ENCODE measurements at regions not wholly inside any gene's neighbourhood (a gene's known extent, or its start where the extent isn't known, plus 50 kb on each side); places are given as distances from the start of the nearest gene placed in this dataset.

DNA sequence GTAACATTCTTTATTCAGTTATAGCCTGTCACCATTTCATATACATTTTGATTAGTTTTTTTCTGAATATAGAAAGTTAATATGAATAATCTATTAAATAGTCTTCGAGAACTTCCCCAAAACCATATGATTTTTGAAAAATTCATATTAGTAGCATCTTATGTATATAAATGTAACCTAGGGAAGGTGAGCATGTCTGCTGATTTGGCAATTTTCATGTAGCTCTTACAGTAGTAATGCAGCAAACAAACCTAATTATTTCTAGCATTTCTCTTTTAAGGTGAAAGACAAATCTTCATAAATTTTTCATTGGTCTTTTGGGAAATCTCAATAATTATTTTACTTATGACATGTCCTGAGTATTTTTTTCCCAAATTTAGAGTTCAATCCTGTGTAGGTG lies 939.0 kb downstream of the TBC1D32 start:
- Histone ChIP-seq H3K4me1 (ENCODE audit: insufficient read depth, low read length, poor library complexity, severe bottlenecking) (no peaks in the 10 kb centered on the region), H3K27ac (ENCODE audit: low read depth, low read length, poor library complexity, severe bottlenecking) (no peak overlapping the region), H3K79me2 (ENCODE audit: insufficient read depth, low read depth, low read length) (no peaks in the 10 kb centered on the region), H3K36me3 (ENCODE audit: insufficient read depth, low read length) (no peaks in the 10 kb centered on the region), H4K20me1 (ENCODE audit: insufficient read depth, low read length) (no peaks in the 10 kb centered on the region), H3K4me3 (ENCODE audit: low read depth, low read length, poor library complexity, severe bottlenecking) (no peak overlapping the region), H3K9me3 (ENCODE audit: low read length) (no peaks in the 10 kb centered on the region), H2AFZ (ENCODE audit: low read length) (no peak overlapping the region), H3K4me2 (ENCODE audit: low read length) (no peak overlapping the region), H3K9me2 (ENCODE audit: insufficient read depth, low read length) (no peaks in the 10 kb centered on the region)
- no peak for DNase-seq (ENCODE audit: low spot score)
- POLR2A ChIA-PET: no interaction called here
- intact Hi-C loops (cut with micrococcal nuclease; ENCODE audit: unreplicated experiment): no loop called here
- TF ChIP-seq CTCF (conservative IDR thresholded peaks at IDR 0.05; ENCODE audit: low read length) (no peak), EZH2phosphoT487 (IDR thresholded peaks at IDR 0.05; ENCODE audit: borderline replicate concordance, low read depth, low read length) (no peak)
- CTCF ChIA-PET (ENCODE audit: unreplicated experiment): no interaction called here
- no TSS peak for BruUV-seq (replicated peaks)

DNA sequence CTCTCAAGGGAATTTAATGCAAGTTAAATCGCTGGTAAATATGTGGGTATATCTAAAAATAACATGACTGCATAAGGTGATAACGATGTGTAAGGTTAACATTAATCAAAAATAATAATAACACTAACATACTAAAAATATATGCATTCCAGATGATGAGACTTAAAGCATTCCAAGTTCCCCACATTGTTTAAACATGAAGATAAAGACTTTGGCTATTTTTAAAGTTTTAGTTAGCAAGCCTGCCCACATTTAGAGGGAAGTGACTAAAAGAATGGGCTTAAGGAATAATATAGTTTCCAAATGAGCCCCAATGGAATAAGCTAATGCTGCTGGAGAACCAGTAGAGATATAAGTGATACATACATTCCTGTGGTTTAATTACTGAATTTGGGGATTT lies 941.3 kb downstream of the TBC1D32 start:
- DNase-seq (ENCODE audit: low spot score): no peak
- POLR2A ChIA-PET: interaction anchor here (0.7 to 1.7 kb wide), 2 partner anchors 9 to 217 kb away, joined by 3 to 4 read pairs; no protein-coding TSS in a partner anchor
- Histone ChIP-seq H2AFZ (ENCODE audit: low read length) (no peak overlapping the region), H3K9me2 (ENCODE audit: insufficient read depth, low read length) (no peaks in the 10 kb centered on the region), H3K36me3 (ENCODE audit: insufficient read depth, low read length) (no peaks in the 10 kb centered on the region), H3K4me1 (ENCODE audit: insufficient read depth, low read length, poor library complexity, severe bottlenecking) (no peaks in the 10 kb centered on the region), H4K20me1 (ENCODE audit: insufficient read depth, low read length) (no peaks in the 10 kb centered on the region), H3K79me2 (ENCODE audit: insufficient read depth, low read depth, low read length) (no peaks in the 10 kb centered on the region), H3K4me2 (ENCODE audit: low read length) (no peak overlapping the region), H3K27ac (ENCODE audit: low read depth, low read length, poor library complexity, severe bottlenecking) (no peak overlapping the region), H3K9me3 (ENCODE audit: low read length) (no peaks in the 10 kb centered on the region), H3K4me3 (ENCODE audit: low read depth, low read length, poor library complexity, severe bottlenecking) (no peak overlapping the region)
- intact Hi-C loops (cut with micrococcal nuclease; ENCODE audit: unreplicated experiment): no loop called here
- TF ChIP-seq CTCF (conservative IDR thresholded peaks at IDR 0.05; ENCODE audit: low read length) (no peak), EZH2phosphoT487 (IDR thresholded peaks at IDR 0.05; ENCODE audit: borderline replicate concordance, low read depth, low read length) (no peak)
- CTCF ChIA-PET (ENCODE audit: unreplicated experiment): no interaction called here
- no TSS peak for BruUV-seq (replicated peaks)

DNA sequence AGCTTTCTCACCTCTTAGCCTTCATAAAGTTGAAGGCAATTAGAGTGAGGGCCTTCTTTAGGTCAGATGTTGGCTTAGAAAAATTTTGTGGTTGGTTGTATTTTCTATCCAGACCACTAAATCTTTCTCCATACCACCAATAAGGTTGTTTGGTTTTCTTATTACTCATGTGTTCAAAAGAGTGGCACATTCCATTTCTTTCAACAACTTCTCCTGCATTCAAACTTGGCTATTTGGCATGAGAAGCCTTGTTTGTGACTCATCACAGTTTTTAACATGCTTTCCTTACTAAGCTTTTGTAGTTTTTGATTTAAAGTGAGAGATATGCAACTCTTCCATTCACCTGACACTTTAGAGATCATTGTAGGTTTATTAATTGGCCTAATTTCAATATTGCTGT lies 949.6 kb downstream of the TBC1D32 start:
- H3K4me2 ChIP-seq (ENCODE audit: low read length): no peak overlapping the region
- POLR2A ChIA-PET: no interaction called here
- DNase-seq (ENCODE audit: low spot score): no peak
- H3K9me3 ChIP-seq (ENCODE audit: low read length): no peaks in the 10 kb centered on the region
- H3K4me3 ChIP-seq (ENCODE audit: low read depth, low read length, poor library complexity, severe bottlenecking): no peak overlapping the region
- no peaks in the 10 kb centered on the region for H3K9me2 ChIP-seq (ENCODE audit: insufficient read depth, low read length)
- CTCF ChIA-PET (ENCODE audit: unreplicated experiment): no interaction called here
- TF ChIP-seq EZH2phosphoT487 (IDR thresholded peaks at IDR 0.05; ENCODE audit: borderline replicate concordance, low read depth, low read length) (no peak), CTCF (conservative IDR thresholded peaks at IDR 0.05; ENCODE audit: low read length) (no peak)
- no peaks in the 10 kb centered on the region for H3K4me1 ChIP-seq (ENCODE audit: insufficient read depth, low read length, poor library complexity, severe bottlenecking)
- intact Hi-C loops (cut with micrococcal nuclease; ENCODE audit: unreplicated experiment): no loop called here
- H4K20me1 ChIP-seq (ENCODE audit: insufficient read depth, low read length): no peaks in the 10 kb centered on the region
- no TSS peak for BruUV-seq (replicated peaks)
- H2AFZ ChIP-seq (ENCODE audit: low read length): no peak overlapping the region
- no peaks in the 10 kb centered on the region for H3K79me2 ChIP-seq (ENCODE audit: insufficient read depth, low read depth, low read length)
- no peak overlapping the region for H3K27ac ChIP-seq (ENCODE audit: low read depth, low read length, poor library complexity, severe bottlenecking)
- no peaks in the 10 kb centered on the region for H3K36me3 ChIP-seq (ENCODE audit: insufficient read depth, low read length)
